SK-N-SH (cell line): ENCODE measurements at regions not wholly inside any gene's neighbourhood (a gene's known extent, or its start where the extent isn't known, plus 50 kb on each side); places are given as distances from the start of the nearest gene placed in this dataset.

Source experiments
- CTCF ChIA-PET: fragments of 300-600, 350-600 bp; formaldehyde crosslinking; extraction: SDS; loops from one replicate; lab custom pipeline; 2021; lab: Yijun Ruan, JAX
- POLR2A ChIA-PET: fragments of 350-600 bp; sonication (Branson Sonifier 250); formaldehyde crosslinking; extraction: SDS; loops from one replicate; lab custom pipeline; 2020; ENCODE audit warnings: antibody characterized with exemption, inconsistent platforms; lab: Yijun Ruan, JAX
- DNase-seq: peaks from one replicate; pipeline ENCODE4 v3.0.0; 2012
- H2AFZ ChIP-seq: fragments of 200-600 bp; sonication (generic); 2 replicates; pipeline ENCODE4 v1.8.1; 2016; ENCODE audit warnings: antibody characterized with exemption, mild to moderate bottlenecking, low read depth
- H3F3A ChIP-seq: fragments of 200-600 bp; sonication (generic); replicated peaks from 2 replicates; pipeline ENCODE3; 2016; ENCODE audit warnings: antibody characterized with exemption, mild to moderate bottlenecking; ENCODE audit not compliant: insufficient read depth
- H3K27ac ChIP-seq, 2 experiments: fragments of 200-500 bp in 1 of 2; fragments of 200-600 bp in 1 of 2; sonication (Bioruptor generic) in 1 of 2; sonication (generic), shearing (Covaris generic) in 1 of 2; 2 replicates each; pipeline versions ENCODE4 v1.5.1 to v1.6.1; 2014 to 2016; ENCODE audit warnings: low read depth in 2 of 2, inconsistent platforms in 1 of 2, low read length in 1 of 2, mild to moderate bottlenecking in 1 of 2, mixed read lengths in 1 of 2
- H3K27me3 ChIP-seq: fragments of 200-600 bp; sonication (generic), shearing (Covaris generic); 2 replicates; pipeline ENCODE4 v1.6.1; 2016; ENCODE audit warnings: mixed run types; ENCODE audit not compliant: insufficient read depth
- H3K36me3 ChIP-seq, 2 experiments: fragments of 200-500 bp in 1 of 2; fragments of 200-600 bp in 1 of 2; sonication (Bioruptor generic) in 1 of 2; sonication (generic) in 1 of 2; replicated peaks in 1 of 2; 2 replicates each; pipeline versions ENCODE3 to v1.5.1; 2014 to 2016; ENCODE audit warnings: low read length in 1 of 2, mild to moderate bottlenecking in 1 of 2; ENCODE audit not compliant: insufficient read depth in 2 of 2, control insufficient read depth in 1 of 2
- H3K4me1 ChIP-seq, 2 experiments: fragments of 200-500 bp in 1 of 2; fragments of 200-600 bp in 1 of 2; sonication (Bioruptor generic) in 1 of 2; sonication (generic), shearing (Covaris generic) in 1 of 2; 2 replicates each; pipeline versions ENCODE4 v1.5.1 to v1.6.1; 2014 to 2016; ENCODE audit warnings: low read depth in 1 of 2, low read length in 1 of 2, mixed run types in 1 of 2; ENCODE audit not compliant: insufficient read depth in 2 of 2, control insufficient read depth in 1 of 2
- H3K4me2 ChIP-seq: fragments of 200-600 bp; sonication (generic), shearing (Covaris generic); 2 replicates; pipeline ENCODE4 v1.6.1; 2017; ENCODE audit warnings: mixed run types
- H3K4me3 ChIP-seq, 2 experiments: fragments of 200-500 bp in 1 of 2; fragments of 200-600 bp in 1 of 2; sonication (Bioruptor generic) in 1 of 2; sonication (generic), shearing (Covaris generic) in 1 of 2; 2 replicates each; pipeline versions ENCODE4 v1.5.1 to v1.8.1; 2014 to 2016; ENCODE audit warnings: low read depth in 2 of 2, inconsistent platforms in 1 of 2, low read length in 1 of 2, mild to moderate bottlenecking in 1 of 2, mixed read lengths in 1 of 2, moderate library complexity in 1 of 2
- H3K79me2 ChIP-seq: fragments of 200-600 bp; sonication (generic); 2 replicates; pipeline ENCODE4 v1.8.1; 2017; ENCODE audit warnings: mild to moderate bottlenecking; ENCODE audit not compliant: insufficient read depth
- H3K9ac ChIP-seq: fragments of 200-600 bp; sonication (generic); 2 replicates; pipeline ENCODE4 v1.6.1; 2017; ENCODE audit warnings: mixed run types
- H3K9me2 ChIP-seq: fragments of 200-600 bp; sonication (generic); 2 replicates; pipeline ENCODE4 v1.6.1; 2017; ENCODE audit warnings: mixed run types
- H3K9me3 ChIP-seq: fragments of 200-600 bp; sonication (generic); 2 replicates; pipeline ENCODE4 v1.6.1; 2017; ENCODE audit warnings: mixed run types, mild to moderate bottlenecking, moderate library complexity
- H4K20me1 ChIP-seq: fragments of 200-600 bp; sonication (generic); 2 replicates; pipeline ENCODE4 v1.6.1; 2017; ENCODE audit warnings: mild to moderate bottlenecking, mixed run types; ENCODE audit not compliant: insufficient read depth
- CHD2 ChIP-seq: fragments of 150-350 bp; IDR thresholded peaks from 2 replicates; pipeline ENCODE4 v1.6.1; 2018; ENCODE audit warnings: low read length; ENCODE audit not compliant: partially characterized antibody
- FOXM1 ChIP-seq: IDR thresholded peaks from 2 replicates; pipeline ENCODE4 v1.4.0; 2012; ENCODE audit warnings: low read depth, mild to moderate bottlenecking
- GABPA ChIP-seq: IDR thresholded peaks from 2 replicates; pipeline ENCODE4 v1.4.0; 2012; ENCODE audit warnings: low read depth, mild to moderate bottlenecking
- MEF2A ChIP-seq: IDR thresholded peaks from 2 replicates; pipeline ENCODE4 v1.4.0; 2012; ENCODE audit warnings: low read depth, borderline replicate concordance
- NRF1 ChIP-seq: IDR thresholded peaks from 2 replicates; pipeline ENCODE4 v1.6.1; 2012; ENCODE audit warnings: low read depth, mild to moderate bottlenecking, low read length
- PBX3 ChIP-seq: IDR thresholded peaks from 2 replicates; pipeline ENCODE4; 2012
- POLR2AphosphoS5 ChIP-seq: IDR thresholded peaks from 2 replicates; pipeline ENCODE4 v1.6.1; 2012; ENCODE audit warnings: low read depth, low read length
- RCOR1 ChIP-seq: fragments of 150-350 bp; IDR thresholded peaks from 2 replicates; pipeline ENCODE4 v1.6.1; 2017; ENCODE audit warnings: antibody characterized with exemption, low read length
- RFX5 ChIP-seq: IDR thresholded peaks from 2 replicates; pipeline ENCODE4 v1.6.1; 2012; ENCODE audit warnings: mild to moderate bottlenecking, improper control_type of control experiment, low read length
- RXRA ChIP-seq: IDR thresholded peaks from 2 replicates; pipeline ENCODE4 v1.4.0; 2012; ENCODE audit warnings: low read depth, mild to moderate bottlenecking, borderline replicate concordance
- TCF12 ChIP-seq: IDR thresholded peaks from 2 replicates; pipeline ENCODE4 v1.4.0; 2012
- USF2 ChIP-seq: fragments of 150-350 bp; IDR thresholded peaks from 2 replicates; pipeline ENCODE4 v1.6.1; 2017; ENCODE audit warnings: antibody characterized with exemption, low read length, low read depth, borderline replicate concordance
- whole genome bisulfite sequencing: methylation state at CpG from one replicate; pipeline ENCODE4 v1.1.6; 2017; ENCODE audit warnings: low lambda C conversion rate; 5-methylcytosine and 5-hydroxymethylcytosine counted together

GRCh38 chrX:96453139-96453538, 231.5 kb upstream of the DIAPH2 start:
- Histone ChIP-seq H2AFZ (no peak overlapping the region), H4K20me1 (no peaks in the 10 kb centered on the region), H3F3A (no peaks in the 10 kb centered on the region), H3K9me2 (no peaks in the 10 kb centered on the region), H3K9ac (no peak overlapping the region), H3K27ac (no peak overlapping the region), H3K36me3 (no peaks in the 10 kb centered on the region), H3K9me3 (no peaks in the 10 kb centered on the region), H3K4me2 (no peak overlapping the region), H3K79me2 (no peaks in the 10 kb centered on the region), H3K4me3 (no peak overlapping the region), H3K4me1 (no peaks in the 10 kb centered on the region; a peak in 1 of 4 replicates), H3K27me3 (no peaks in the 10 kb centered on the region)
- WGBS: 45% methylated on average over 3 of the region's 3 CpGs
- POLR2A ChIA-PET: no interaction called here
- no peak for DNase-seq
- TF ChIP-seq USF2 (no peak), PBX3 (no peak), NRF1 (no peak), RCOR1 (no peak)
- CTCF ChIA-PET: no interaction called here

GRCh38 chrX:96455078-96455477, 229.6 kb upstream of the DIAPH2 start:
- CTCF ChIA-PET: interaction anchor here (0.9 kb wide), 1 partner anchor 10 kb away, joined by 3 read pairs; no protein-coding TSS in a partner anchor

GRCh38 chrX:96464880-96465558, 219.6 kb upstream of the DIAPH2 start:
- TF ChIP-seq GABPA (no peak), USF2 (no peak), FOXM1 (no peak), RXRA (no peak), MEF2A (no peak), PBX3 (no peak)
- no peaks in the 10 kb centered on the region for H3K27me3 ChIP-seq
- CTCF ChIA-PET: no interaction called here

More at GRCh38 chrX:96455078-96455477, 229.6 kb upstream of the DIAPH2 start:
- Histone ChIP-seq H3K9me3 (no peaks in the 10 kb centered on the region), H2AFZ (no peak overlapping the region), H3K4me3 (no peak overlapping the region), H3F3A (no peaks in the 10 kb centered on the region), H3K4me1 (no peaks in the 10 kb centered on the region; a peak in 1 of 4 replicates), H3K79me2 (no peaks in the 10 kb centered on the region), H3K27me3 (no peaks in the 10 kb centered on the region), H4K20me1 (no peaks in the 10 kb centered on the region), H3K27ac (no peak overlapping the region), H3K9me2 (no peaks in the 10 kb centered on the region), H3K4me2 (no peak overlapping the region), H3K36me3 (no peaks in the 10 kb centered on the region), H3K9ac (no peak overlapping the region)
- TF ChIP-seq RFX5 (no peak), CHD2 (no peak), TCF12 (no peak), RCOR1 (no peak), POLR2AphosphoS5 (no peak), RXRA (no peak)
- POLR2A ChIA-PET: no interaction called here
- no peak for DNase-seq
- 31% methylated on average over 3 of the region's 3 CpGs for WGBS

More at GRCh38 chrX:96464880-96465558, 219.6 kb upstream of the DIAPH2 start:
- Histone ChIP-seq H3K9ac (no peak overlapping the region), H3K4me2 (no peak overlapping the region), H2AFZ (no peak overlapping the region), H3K36me3 (no peaks in the 10 kb centered on the region), H3K4me1 (no peaks in the 10 kb centered on the region), H3K79me2 (no peaks in the 10 kb centered on the region), H3K27ac (no peak overlapping the region), H3K4me3 (no peak overlapping the region), H3K9me3 (no peaks in the 10 kb centered on the region), H3F3A (no peaks in the 10 kb centered on the region), H4K20me1 (no peaks in the 10 kb centered on the region), H3K9me2 (no peaks in the 10 kb centered on the region)
- no peak for DNase-seq
- POLR2A ChIA-PET: no interaction called here
- 48% methylated on average over 16 of the region's 16 CpGs for WGBS
